Mucosa of descending colon (tissue), 3 donors: ENCODE measurements at regions not wholly inside any gene's neighbourhood (a gene's known extent, or its start where the extent isn't known, plus 50 kb on each side); places are given as distances from the start of the nearest gene placed in this dataset.

Source experiments
- ATAC-seq: fragments of 200-7000 bp; cut with Tn5 transposase; one replicate; pipeline ENCODE4 v1.9.1; 2020; ENCODE audit warnings: mild to moderate bottlenecking, moderate library complexity
- DNase-seq, 3 donors: peaks; one replicate each; pipeline ENCODE4 v3.0.0-alpha.2; 2020
- H3K36me3 ChIP-seq: fragments of 200-600 bp; one replicate; pipeline ENCODE4 v1.8.0; 2021; ENCODE audit warnings: low read depth, mild to moderate bottlenecking
- H3K4me1 ChIP-seq: fragments of 200-600 bp; one replicate; pipeline ENCODE4 v1.8.0; 2021; ENCODE audit warnings: low read depth, mild to moderate bottlenecking
- H3K4me3 ChIP-seq: fragments of 200-600 bp; one replicate; pipeline ENCODE4 v1.8.0; 2021; ENCODE audit warnings: mild to moderate bottlenecking
- H3K9me3 ChIP-seq: fragments of 200-600 bp; one replicate; pipeline ENCODE4 v1.8.0; 2021; ENCODE audit warnings: mild to moderate bottlenecking
- intact Hi-C, 2 donors: fragments of 100-400 bp; cut with DNase I in 1 of 2; cut with micrococcal nuclease in 1 of 2; formaldehyde crosslinking; loops; one replicate each; pipeline versions ENCODE4 v1.11.0 to v1.11.1; 2022; cut with DNase I, micrococcal nuclease
- TF ChIP-seq, protein P1 (sequence below): fragments of 200-600 bp; IDR thresholded peaks from one replicate; pipeline ENCODE4 v1.8.0; 2022; ENCODE audit warnings: antibody characterized with exemption, mild to moderate bottlenecking
- donor health status: DM: no; HTN: no; CAD: no; lungs with moderate emphysema.
- donor health status: DM: no; HTN: no; CAD: no.
- donor health status: DM: no; HTN: yes; CAD: no.

- no peaks in the 10 kb centered on the region for H3K4me1 ChIP-seq
- TF ChIP-seq, protein P1, sequence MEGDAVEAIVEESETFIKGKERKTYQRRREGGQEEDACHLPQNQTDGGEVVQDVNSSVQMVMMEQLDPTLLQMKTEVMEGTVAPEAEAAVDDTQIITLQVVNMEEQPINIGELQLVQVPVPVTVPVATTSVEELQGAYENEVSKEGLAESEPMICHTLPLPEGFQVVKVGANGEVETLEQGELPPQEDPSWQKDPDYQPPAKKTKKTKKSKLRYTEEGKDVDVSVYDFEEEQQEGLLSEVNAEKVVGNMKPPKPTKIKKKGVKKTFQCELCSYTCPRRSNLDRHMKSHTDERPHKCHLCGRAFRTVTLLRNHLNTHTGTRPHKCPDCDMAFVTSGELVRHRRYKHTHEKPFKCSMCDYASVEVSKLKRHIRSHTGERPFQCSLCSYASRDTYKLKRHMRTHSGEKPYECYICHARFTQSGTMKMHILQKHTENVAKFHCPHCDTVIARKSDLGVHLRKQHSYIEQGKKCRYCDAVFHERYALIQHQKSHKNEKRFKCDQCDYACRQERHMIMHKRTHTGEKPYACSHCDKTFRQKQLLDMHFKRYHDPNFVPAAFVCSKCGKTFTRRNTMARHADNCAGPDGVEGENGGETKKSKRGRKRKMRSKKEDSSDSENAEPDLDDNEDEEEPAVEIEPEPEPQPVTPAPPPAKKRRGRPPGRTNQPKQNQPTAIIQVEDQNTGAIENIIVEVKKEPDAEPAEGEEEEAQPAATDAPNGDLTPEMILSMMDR = no peak
- no peak for DNase-seq
- H3K9me3 ChIP-seq = no peaks in the 10 kb centered on the region
- no peak for ATAC-seq
- H3K36me3 ChIP-seq = no peaks in the 10 kb centered on the region
- intact Hi-C loops = no loop called here
- no peak overlapping the region for H3K4me3 ChIP-seq
These were observed 168.1 kb downstream of the NXPE2 start for GRCh38 chr11:114846416-114846791.

- H3K4me3 ChIP-seq = no peak overlapping the region
- DNase-seq = no peak
- H3K4me1 ChIP-seq = no peaks in the 10 kb centered on the region
- TF ChIP-seq, protein P1 = no peak
- H3K9me3 ChIP-seq = no peaks in the 10 kb centered on the region
- intact Hi-C loops = no loop called here
- no peak for ATAC-seq
- no peaks in the 10 kb centered on the region for H3K36me3 ChIP-seq
These were observed 169.1 kb downstream of the NXPE2 start for GRCh38 chr11:114847306-114847975.

GRCh38 chr11:114848027-114848426, 169.7 kb downstream of the NXPE2 start:
- intact Hi-C loops = no loop called here
- Histone ChIP-seq H3K36me3 (no peaks in the 10 kb centered on the region), H3K9me3 (no peaks in the 10 kb centered on the region), H3K4me3 (no peak overlapping the region), H3K4me1 (no peaks in the 10 kb centered on the region)
- TF ChIP-seq, protein P1 = no peak
- ATAC-seq = no peak
- no peak for DNase-seq

GRCh38 chr11:114857281-114857680, 179.0 kb downstream of the NXPE2 start:
- no peak overlapping the region for H3K4me3 ChIP-seq
- ATAC-seq (no peak), DNase-seq (no peak)
- H3K36me3 ChIP-seq = no peaks in the 10 kb centered on the region
- TF ChIP-seq, protein P1 = no peak
- intact Hi-C loops = no loop called here
- H3K9me3 ChIP-seq = no peaks in the 10 kb centered on the region
- H3K4me1 ChIP-seq = no peaks in the 10 kb centered on the region

DNA sequence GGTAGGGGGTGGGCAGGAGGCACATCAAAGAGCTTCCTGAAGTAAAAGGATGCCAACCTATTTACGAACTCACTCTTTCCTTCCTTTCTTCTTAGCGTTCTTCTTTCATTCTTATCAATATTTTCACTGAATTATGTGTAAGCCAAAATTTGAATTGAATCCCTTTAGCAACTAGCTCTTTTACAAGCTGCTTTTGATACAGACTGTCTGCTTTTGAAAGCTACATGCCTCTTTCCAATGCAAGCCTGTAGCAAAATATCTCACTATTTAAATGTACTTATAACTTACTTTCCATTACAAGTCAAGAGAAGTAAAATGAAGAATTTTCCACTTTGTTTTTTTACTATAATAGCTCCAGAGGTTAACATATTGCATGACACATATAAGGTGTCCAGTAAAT, 186.6 kb downstream of the NXPE2 start:
- no peak for ATAC-seq
- no peak for DNase-seq
- Histone ChIP-seq H3K36me3 (no peaks in the 10 kb centered on the region), H3K9me3 (no peaks in the 10 kb centered on the region), H3K4me1 (no peaks in the 10 kb centered on the region), H3K4me3 (no peak overlapping the region)
- intact Hi-C loops = no loop called here
- TF ChIP-seq, protein P1 = no peak

DNA sequence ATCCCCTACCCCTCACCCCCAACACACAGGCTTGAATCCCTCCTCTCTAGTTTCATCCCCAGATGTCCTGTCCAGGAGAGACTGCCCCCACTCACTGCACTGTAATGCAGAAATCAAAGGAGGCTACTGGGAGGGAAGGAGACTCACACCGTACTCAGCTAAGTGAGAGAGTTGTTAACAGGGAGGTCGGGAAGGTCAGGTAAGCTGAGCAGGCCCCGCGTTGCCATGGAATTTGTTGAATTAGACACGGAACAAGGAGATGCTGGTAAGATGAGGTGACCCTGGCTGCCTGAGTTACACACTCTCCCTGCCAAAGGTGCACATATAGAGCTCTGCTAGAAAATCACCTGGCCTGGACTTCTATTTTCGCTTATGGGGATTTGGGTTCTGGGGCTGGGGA, 197.9 kb downstream of the NXPE2 start:
- intact Hi-C loops = no loop called here
- Histone ChIP-seq H3K36me3 (no peaks in the 10 kb centered on the region), H3K4me3 (no peak overlapping the region), H3K9me3 (no peaks in the 10 kb centered on the region), H3K4me1 (no peaks in the 10 kb centered on the region)
- no peak for ATAC-seq
- DNase-seq = no peak
- TF ChIP-seq, protein P1 = no peak
